ENCODE measurements at regions not wholly inside any gene's neighbourhood (a gene's known extent, or its start where the extent isn't known, plus 50 kb on each side); places are given as distances from the start of the nearest gene placed in this dataset.

DNA sequence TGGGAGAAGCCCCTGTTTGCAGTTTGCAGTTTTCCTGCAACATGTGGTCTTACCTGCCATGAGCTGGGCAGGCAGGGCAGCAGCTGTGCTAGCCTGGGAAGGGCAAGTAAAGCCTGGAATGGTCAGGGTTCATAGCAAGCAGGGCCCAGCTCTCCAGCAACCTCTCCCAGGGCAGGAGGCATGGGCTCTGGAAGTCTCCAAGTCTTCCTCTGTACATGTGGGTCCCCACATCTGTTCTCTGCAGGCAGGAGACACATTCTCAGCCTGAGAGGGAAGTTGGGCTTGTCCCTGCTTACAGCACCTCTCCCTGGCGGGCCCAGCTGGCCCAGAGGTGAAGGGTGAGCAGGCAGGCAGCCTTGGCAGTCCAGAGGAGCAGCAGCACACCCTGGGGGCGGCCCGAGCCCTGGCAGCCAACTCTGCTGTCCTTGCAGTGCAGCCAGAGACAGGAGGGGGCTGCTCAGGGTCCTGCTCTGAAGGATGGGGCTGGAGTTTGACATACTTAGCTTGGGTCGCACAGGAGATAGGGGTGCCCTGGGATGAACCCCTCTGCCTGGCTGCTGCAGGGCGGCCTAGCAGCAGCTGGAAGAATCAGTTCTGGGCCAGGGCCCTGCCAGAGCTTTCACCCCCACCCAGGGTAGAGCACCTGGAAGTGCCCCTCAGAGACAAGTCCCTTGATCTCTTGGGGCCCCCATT lies 176.0 kb downstream of the MRPL14 start:
- Histone ChIP-seq H3K9me3 (replicated peaks; ENCODE audit: control insufficient read depth, insufficient read depth, low read length) (no peaks in the 10 kb centered on the region), H3K79me2 (ENCODE audit: control insufficient read depth, insufficient read depth, low read length) (no peaks in the 10 kb centered on the region), H3K4me2 (ENCODE audit: insufficient read depth, low read length) (no peak overlapping the region), H3K9me1 (replicated peaks; ENCODE audit: control insufficient read depth, extremely low read depth, insufficient read depth, low read length) (no peaks in the 10 kb centered on the region), H3K4me1 (ENCODE audit: control insufficient read depth, extremely low read depth, insufficient read depth, low read length) (no peaks in the 10 kb centered on the region), H3K4me3 (replicated peaks in 1 of 3; ENCODE audit: insufficient read depth in 1 of 3, low read depth in 1 of 3, low read length in 3 of 3) (no peak overlapping the region), H4K20me1 (replicated peaks; ENCODE audit: control insufficient read depth, extremely low read depth, insufficient read depth, low read length) (no peaks in the 10 kb centered on the region), H3K27ac (ENCODE audit: insufficient read depth, low read depth, low read length) (no peak overlapping the region), H3K27me3 (ENCODE audit: control insufficient read depth in 2 of 2, insufficient read depth in 2 of 2, low read length in 2 of 2) (peaks cover 4 to 7% of the 10 kb centered on the region in 2 experiments), H3K9ac (replicated peaks; ENCODE audit: extremely low read depth, insufficient read depth, low read length) (no peak overlapping the region), H3K36me3 (ENCODE audit: control insufficient read depth in 2 of 2, extremely low read depth in 1 of 2, insufficient read depth in 2 of 2, low read length in 2 of 2) (no peaks in the 10 kb centered on the region), H2AFZ (ENCODE audit: low read depth, low read length) (no peak overlapping the region)
- ChIA-PET CTCF (interaction anchor here (1.2 to 1.8 kb wide), 4 partner anchors 10 to 176 kb away, joined by 3 to 5 read pairs (median 4); no protein-coding TSS in a partner anchor), POLR2A (interaction anchor here (0.6 kb wide), 1 partner anchor 163 kb away, joined by 8 read pairs; no protein-coding TSS in a partner anchor)
- FAIRE-seq, result no peak
- TF ChIP-seq, protein P1, sequence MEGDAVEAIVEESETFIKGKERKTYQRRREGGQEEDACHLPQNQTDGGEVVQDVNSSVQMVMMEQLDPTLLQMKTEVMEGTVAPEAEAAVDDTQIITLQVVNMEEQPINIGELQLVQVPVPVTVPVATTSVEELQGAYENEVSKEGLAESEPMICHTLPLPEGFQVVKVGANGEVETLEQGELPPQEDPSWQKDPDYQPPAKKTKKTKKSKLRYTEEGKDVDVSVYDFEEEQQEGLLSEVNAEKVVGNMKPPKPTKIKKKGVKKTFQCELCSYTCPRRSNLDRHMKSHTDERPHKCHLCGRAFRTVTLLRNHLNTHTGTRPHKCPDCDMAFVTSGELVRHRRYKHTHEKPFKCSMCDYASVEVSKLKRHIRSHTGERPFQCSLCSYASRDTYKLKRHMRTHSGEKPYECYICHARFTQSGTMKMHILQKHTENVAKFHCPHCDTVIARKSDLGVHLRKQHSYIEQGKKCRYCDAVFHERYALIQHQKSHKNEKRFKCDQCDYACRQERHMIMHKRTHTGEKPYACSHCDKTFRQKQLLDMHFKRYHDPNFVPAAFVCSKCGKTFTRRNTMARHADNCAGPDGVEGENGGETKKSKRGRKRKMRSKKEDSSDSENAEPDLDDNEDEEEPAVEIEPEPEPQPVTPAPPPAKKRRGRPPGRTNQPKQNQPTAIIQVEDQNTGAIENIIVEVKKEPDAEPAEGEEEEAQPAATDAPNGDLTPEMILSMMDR (IDR thresholded peaks at IDR 0.05; ENCODE audit: extremely low read depth in 1 of 2, insufficient read depth in 1 of 2, low read depth in 1 of 2, low read length in 2 of 2), result peak; percentile 8 to 29
- no peak for TF ChIP-seq JUN (IDR thresholded peaks at IDR 0.05; ENCODE audit: borderline replicate concordance, insufficient read depth, insufficient read length, low read depth)
- intact Hi-C loops (cut with micrococcal nuclease), result loop anchor here (10.0 kb wide), 1 partner anchor 124 kb away; no protein-coding TSS in a partner anchor
- dilution Hi-C loops (cut with MboI; ENCODE audit: extremely low pct_ligation_motif_present, low sequenced_read_pairs), result no loop called here
- BruUV-seq (replicated peaks), result no TSS peak
- DNase-seq (ENCODE audit: low read depth, low spot score), result no peak

DNA sequence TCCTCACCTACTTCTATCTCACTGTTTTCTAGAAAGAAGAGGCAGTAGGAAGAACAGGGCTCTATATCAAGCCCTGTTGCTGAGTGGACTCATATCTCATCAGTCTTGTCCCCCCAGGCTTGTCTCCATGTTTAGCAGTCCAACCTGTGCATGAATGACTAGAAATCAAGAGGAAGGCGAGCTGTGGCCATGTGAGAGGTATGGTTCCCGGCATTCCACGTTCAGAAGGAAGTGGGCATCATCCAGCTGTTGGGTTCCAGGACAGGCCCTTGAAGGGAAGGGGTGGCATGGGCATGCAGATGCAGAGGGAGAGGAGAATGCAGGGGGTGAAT lies 176.6 kb downstream of the MRPL14 start:
- no peaks in the 10 kb centered on the region for H4K20me1 ChIP-seq (replicated peaks; ENCODE audit: control insufficient read depth, extremely low read depth, insufficient read depth, low read length)
- intact Hi-C loops (cut with micrococcal nuclease), result loop anchor here (10.0 kb wide), 1 partner anchor 124 kb away; no protein-coding TSS in a partner anchor
- H3K4me1 ChIP-seq (ENCODE audit: control insufficient read depth, extremely low read depth, insufficient read depth, low read length), result no peaks in the 10 kb centered on the region
- no peak for TF ChIP-seq POLR2A (IDR thresholded peaks at IDR 0.05; ENCODE audit: low read depth, low read length)
- no peak for TF ChIP-seq JUN (IDR thresholded peaks at IDR 0.05; ENCODE audit: borderline replicate concordance, insufficient read depth, insufficient read length, low read depth)
- TF ChIP-seq POLR2AphosphoS5 (IDR thresholded peaks at IDR 0.05; ENCODE audit: insufficient read depth, low read depth, low read length), result no peak
- no peak for TF ChIP-seq GATA2 (IDR thresholded peaks at IDR 0.05; ENCODE audit: insufficient read depth, insufficient read length, low read depth, low read length)
- TF ChIP-seq, protein P1 (IDR thresholded peaks at IDR 0.05; ENCODE audit: extremely low read depth in 1 of 2, insufficient read depth in 1 of 2, low read depth in 1 of 2, low read length in 2 of 2), result no peak
- TF ChIP-seq EZH2 (IDR thresholded peaks at IDR 0.05; ENCODE audit: borderline replicate concordance, low read depth, low read length, severe bottlenecking), result no peak
- no peak for TF ChIP-seq MYC (IDR thresholded peaks at IDR 0.05; ENCODE audit: low read depth, low read length)
- TF ChIP-seq, protein P2, sequence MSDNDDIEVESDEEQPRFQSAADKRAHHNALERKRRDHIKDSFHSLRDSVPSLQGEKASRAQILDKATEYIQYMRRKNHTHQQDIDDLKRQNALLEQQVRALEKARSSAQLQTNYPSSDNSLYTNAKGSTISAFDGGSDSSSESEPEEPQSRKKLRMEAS (IDR thresholded peaks at IDR 0.05; ENCODE audit: insufficient read depth, insufficient read length), result no peak
- TF ChIP-seq FOS (IDR thresholded peaks at IDR 0.05; ENCODE audit: borderline replicate concordance, insufficient read depth, low read length), result no peak
- dilution Hi-C loops (cut with MboI; ENCODE audit: extremely low pct_ligation_motif_present, low sequenced_read_pairs), result no loop called here
- no peaks in the 10 kb centered on the region for H3K9me1 ChIP-seq (replicated peaks; ENCODE audit: control insufficient read depth, extremely low read depth, insufficient read depth, low read length)
- no TSS peak for BruUV-seq (replicated peaks)
- ChIA-PET POLR2A (interaction anchor here (0.6 kb wide), 1 partner anchor 163 kb away, joined by 8 read pairs; no protein-coding TSS in a partner anchor), CTCF (interaction anchor here (1.2 to 1.8 kb wide), 4 partner anchors 10 to 176 kb away, joined by 3 to 5 read pairs (median 4); no protein-coding TSS in a partner anchor)
- H3K27ac ChIP-seq (ENCODE audit: insufficient read depth, low read depth, low read length), result no peak overlapping the region
- no peak overlapping the region for H2AFZ ChIP-seq (ENCODE audit: low read depth, low read length)
- no peaks in the 10 kb centered on the region for H3K9me3 ChIP-seq (replicated peaks; ENCODE audit: control insufficient read depth, insufficient read depth, low read length)
- H3K4me2 ChIP-seq (ENCODE audit: insufficient read depth, low read length), result no peak overlapping the region
- no peaks in the 10 kb centered on the region for H3K36me3 ChIP-seq (ENCODE audit: control insufficient read depth in 2 of 2, extremely low read depth in 1 of 2, insufficient read depth in 2 of 2, low read length in 2 of 2)
- no peaks in the 10 kb centered on the region for H3K79me2 ChIP-seq (ENCODE audit: control insufficient read depth, insufficient read depth, low read length)
- no peak for DNase-seq (ENCODE audit: low read depth, low spot score)
- peaks cover 2 to 3% of the 10 kb centered on the region in 2 experiments for H3K27me3 ChIP-seq (ENCODE audit: control insufficient read depth in 2 of 2, insufficient read depth in 2 of 2, low read length in 2 of 2)
- H3K4me3 ChIP-seq (replicated peaks in 1 of 3; ENCODE audit: insufficient read depth in 1 of 3, low read depth in 1 of 3, low read length in 3 of 3), result no peak overlapping the region
- FAIRE-seq, result no peak
- H3K9ac ChIP-seq (replicated peaks; ENCODE audit: extremely low read depth, insufficient read depth, low read length), result no peak overlapping the region

All from endothelial cell of umbilical vein (primary cell).